Kidney (tissue), 13 donors: ENCODE measurements at regions not wholly inside any gene's neighbourhood (a gene's known extent, or its start where the extent isn't known, plus 50 kb on each side); places are given as distances from the start of the nearest gene placed in this dataset.

Experiments used
- DNase-seq, 5 donors: peaks; one replicate each; pipeline ENCODE4 v3.0.0-alpha.2; 2013 to 2020
- FAIRE-seq: peaks from 2 replicates; lab custom pipeline; 2012; peaks lifted over from hg19 to GRCh38; lab: Jason Lieb, UNC
- H3K27ac ChIP-seq, 2 donors: one replicate each; pipeline ENCODE4 v1.7.0; 2013; ENCODE audit warnings: low read depth in 2 of 2, low read length in 2 of 2, inconsistent platforms in 1 of 2
- H3K27me3 ChIP-seq: one replicate; pipeline ENCODE4 v1.7.1; 2013; ENCODE audit warnings: low read length, inconsistent platforms; ENCODE audit not compliant: control insufficient read depth, insufficient read depth
- H3K36me3 ChIP-seq, 3 donors: one replicate each; pipeline versions ENCODE4 v1.7.0 to v1.7.1; 2013; ENCODE audit warnings: low read length in 3 of 3, control low read depth in 1 of 3, inconsistent platforms in 1 of 3; ENCODE audit not compliant: insufficient read depth in 3 of 3, control insufficient read depth in 2 of 3
- H3K4me1 ChIP-seq, 3 donors: one replicate each; pipeline versions ENCODE4 v1.7.0 to v1.7.1; 2013; ENCODE audit warnings: low read length in 3 of 3, inconsistent platforms in 1 of 3, low read depth in 1 of 3; ENCODE audit not compliant: control insufficient read depth in 2 of 3, insufficient read depth in 2 of 3
- H3K4me3 ChIP-seq, 3 donors: one replicate each; pipeline versions ENCODE4 v1.7.0 to v1.8.1; 2013; ENCODE audit warnings: low read length in 3 of 3, control low read depth in 1 of 3, inconsistent platforms in 1 of 3
- H3K9ac ChIP-seq, 3 donors: one replicate each; pipeline versions ENCODE4 v1.7.0 to v1.7.1; 2013; ENCODE audit warnings: low read length in 3 of 3, control low read depth in 1 of 3, inconsistent platforms in 1 of 3
- H3K9me3 ChIP-seq, 3 donors: one replicate each; pipeline versions ENCODE4 v1.7.0 to v1.7.1; 2013; ENCODE audit warnings: low read length in 3 of 3, control low read depth in 1 of 3, inconsistent platforms in 1 of 3; ENCODE audit not compliant: control insufficient read depth in 2 of 3, insufficient read depth in 1 of 3
- intact Hi-C: fragments of 100-400 bp; cut with DNase I; formaldehyde crosslinking; loops from one replicate; pipeline ENCODE4 v1.11.1; 2022
- TF ChIP-seq, protein P1 (sequence below): IDR thresholded peaks from 3 replicates; pipeline ENCODE4 v1.5.1; 2012; ENCODE audit warnings: mild to moderate bottlenecking, moderate library complexity, borderline replicate concordance; ENCODE audit not compliant: insufficient read depth; ENCODE audit errors: extremely low read depth
- donor health status: control.
- donor health status: control.
- donor health status: control.
- donor health status: control.
- donor health status: control.
- donor health status: DM: yes; HTN: yes; CAD: no.
- donor health status: Normal renal cell carcinoma (clear cell type).

GRCh38 chr6:154593122-154593521 lies 82.6 kb upstream of the CNKSR3 start:
- DNase-seq (peak in 3 of 5 donors; percentile 40 to 81 (median 64)), FAIRE-seq (no peak)
- Histone ChIP-seq H3K4me3 (no peak overlapping the region), H3K9ac (peak overlapping the region in 1 of 3 donors; percentile 29), H3K36me3 (no peaks in the 10 kb centered on the region), H3K27me3 (no peaks in the 10 kb centered on the region), H3K9me3 (no peaks in the 10 kb centered on the region), H3K27ac (peak overlapping the region; percentile 16 to 44), H3K4me1 (peaks cover 0 to 7% (median 0%) of the 10 kb centered on the region in 3 donors)
- intact Hi-C loops = no loop called here
- TF ChIP-seq, protein P1, sequence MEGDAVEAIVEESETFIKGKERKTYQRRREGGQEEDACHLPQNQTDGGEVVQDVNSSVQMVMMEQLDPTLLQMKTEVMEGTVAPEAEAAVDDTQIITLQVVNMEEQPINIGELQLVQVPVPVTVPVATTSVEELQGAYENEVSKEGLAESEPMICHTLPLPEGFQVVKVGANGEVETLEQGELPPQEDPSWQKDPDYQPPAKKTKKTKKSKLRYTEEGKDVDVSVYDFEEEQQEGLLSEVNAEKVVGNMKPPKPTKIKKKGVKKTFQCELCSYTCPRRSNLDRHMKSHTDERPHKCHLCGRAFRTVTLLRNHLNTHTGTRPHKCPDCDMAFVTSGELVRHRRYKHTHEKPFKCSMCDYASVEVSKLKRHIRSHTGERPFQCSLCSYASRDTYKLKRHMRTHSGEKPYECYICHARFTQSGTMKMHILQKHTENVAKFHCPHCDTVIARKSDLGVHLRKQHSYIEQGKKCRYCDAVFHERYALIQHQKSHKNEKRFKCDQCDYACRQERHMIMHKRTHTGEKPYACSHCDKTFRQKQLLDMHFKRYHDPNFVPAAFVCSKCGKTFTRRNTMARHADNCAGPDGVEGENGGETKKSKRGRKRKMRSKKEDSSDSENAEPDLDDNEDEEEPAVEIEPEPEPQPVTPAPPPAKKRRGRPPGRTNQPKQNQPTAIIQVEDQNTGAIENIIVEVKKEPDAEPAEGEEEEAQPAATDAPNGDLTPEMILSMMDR = no peak

GRCh38 chr6:154594496-154595198 lies 84.2 kb upstream of the CNKSR3 start:
- intact Hi-C loops = no loop called here
- Histone ChIP-seq H3K27ac (no peak overlapping the region), H3K9me3 (no peaks in the 10 kb centered on the region), H3K27me3 (no peaks in the 10 kb centered on the region), H3K4me1 (peaks cover 0 to 7% (median 0%) of the 10 kb centered on the region in 3 donors), H3K4me3 (no peak overlapping the region), H3K9ac (no peak overlapping the region), H3K36me3 (no peaks in the 10 kb centered on the region)
- DNase-seq (no peak), FAIRE-seq (no peak)
- TF ChIP-seq, protein P1 = no peak

- TF ChIP-seq, protein P1 = no peak
- H3K4me1 ChIP-seq = peaks cover 0 to 7% (median 0%) of the 10 kb centered on the region in 3 donors
- intact Hi-C loops = no loop called here
- H3K9me3 ChIP-seq = no peaks in the 10 kb centered on the region
- no peaks in the 10 kb centered on the region for H3K27me3 ChIP-seq
- H3K9ac ChIP-seq = no peak overlapping the region
- H3K27ac ChIP-seq = no peak overlapping the region
- DNase-seq (no peak), FAIRE-seq (no peak)
- H3K36me3 ChIP-seq = no peaks in the 10 kb centered on the region
- H3K4me3 ChIP-seq = no peak overlapping the region
Measured at GRCh38 chr6:154595538-154595937, 85.1 kb upstream of the CNKSR3 start.
